ENCODE measurements at regions not wholly inside any gene's neighbourhood (a gene's known extent, or its start where the extent isn't known, plus 50 kb on each side); places are given as distances from the start of the nearest gene placed in this dataset.
"Not testable (repeated sequence)": the region's sequence is repeated elsewhere in the genome, so short reads cannot be mapped to it uniquely, and the experiment has no call there.

- intact Hi-C loops (cut with micrococcal nuclease) = no loop called here
- Histone ChIP-seq H3K79me2 (ENCODE audit: insufficient read depth, low read length) (no peaks in the 10 kb centered on the region), H3K36me3 (ENCODE audit: control insufficient read depth in 1 of 2, insufficient read depth in 2 of 2, low read length in 2 of 2) (no peaks in the 10 kb centered on the region), H3K9me2 (ENCODE audit: insufficient read depth) (no peaks in the 10 kb centered on the region), H3K27me3 (ENCODE audit: insufficient read depth, low read length) (no peaks in the 10 kb centered on the region), H3K27ac (ENCODE audit: low read depth, low read length) (no peak overlapping the region), H4K20me1 (ENCODE audit: insufficient read depth) (no peaks in the 10 kb centered on the region), H3K4me2 (ENCODE audit: low read length) (no peak overlapping the region), H2AFZ (ENCODE audit: low read depth, low read length, poor library complexity, severe bottlenecking) (no peak overlapping the region), H3K4me3 (replicated peaks in 1 of 2; ENCODE audit: low read depth in 1 of 2, low read length in 2 of 2) (no peak overlapping the region), H3K4me1 (ENCODE audit: control insufficient read depth in 1 of 2, insufficient read depth in 2 of 2, low read length in 2 of 2) (no peaks in the 10 kb centered on the region), H3K9ac (ENCODE audit: low read length) (no peak overlapping the region), H3K9me3 (ENCODE audit: control insufficient read depth in 1 of 2, insufficient read depth in 1 of 2, low read depth in 1 of 2, low read length in 2 of 2) (peaks cover 4 to 8% of the 10 kb centered on the region in 2 experiments; a peak in 1 of 4 replicates)
- ChIA-PET POLR2A (no interaction called here), CTCF (interaction anchor here (1.1 kb wide), 1 partner anchor 75 kb away, joined by 3 read pairs; no protein-coding TSS in a partner anchor), RAD21 (ENCODE audit: low non-redundant PET in 1 of 2, low total read pairs in 2 of 2, uncharacterized antibody in 2 of 2, unreplicated experiment in 2 of 2) (no interaction called here)
- ATAC-seq (no peak), DNase-seq (ENCODE audit: low read depth, low spot score) (no peak)
- TF ChIP-seq SIN3A (IDR thresholded peaks at IDR 0.05; ENCODE audit: low read depth) (no peak), SRF (IDR thresholded peaks at IDR 0.05; ENCODE audit: low read depth) (no peak), POLR2A (IDR thresholded peaks at IDR 0.05; ENCODE audit: borderline replicate concordance, extremely low read depth, insufficient read depth, insufficient read length) (no peak), ATF3 (IDR thresholded peaks at IDR 0.05) (no peak), EGR1 (IDR thresholded peaks at IDR 0.05; ENCODE audit: low read depth) (no peak), CBX3 (IDR thresholded peaks at IDR 0.05; ENCODE audit: low read depth) (no peak), CEBPB (IDR thresholded peaks at IDR 0.05; ENCODE audit: low read depth) (no peak), MAX (IDR thresholded peaks at IDR 0.05) (no peak), ZFX (IDR thresholded peaks at IDR 0.05) (no peak), POLR2AphosphoS5 (IDR thresholded peaks at IDR 0.05; ENCODE audit: low read depth, low read length) (no peak)
- BruUV-seq (replicated peaks) = no TSS peak
These were observed 259.4 kb downstream of the ANAPC1 start for GRCh38 chr2:111624411-111625156.

GRCh38 chr2:111625157-111625537 lies 258.8 kb downstream of the ANAPC1 start:
- DNase-seq (ENCODE audit: low read depth, low spot score); H3K27ac ChIP-seq (ENCODE audit: low read depth, low read length); H3K9me2 ChIP-seq (ENCODE audit: insufficient read depth); H3K27me3 ChIP-seq (ENCODE audit: insufficient read depth, low read length); ATAC-seq; POLR2A ChIA-PET; H3K79me2 ChIP-seq (ENCODE audit: insufficient read depth, low read length); H3K4me3 ChIP-seq (replicated peaks in 1 of 2; ENCODE audit: low read depth in 1 of 2, low read length in 2 of 2); RAD21 ChIA-PET (ENCODE audit: low non-redundant PET in 1 of 2, low total read pairs in 2 of 2, uncharacterized antibody in 2 of 2, unreplicated experiment in 2 of 2); H3K4me2 ChIP-seq (ENCODE audit: low read length); H3K36me3 ChIP-seq (ENCODE audit: control insufficient read depth in 1 of 2, insufficient read depth in 2 of 2, low read length in 2 of 2); H3K9ac ChIP-seq (ENCODE audit: low read length); BruUV-seq (replicated peaks); H2AFZ ChIP-seq (ENCODE audit: low read depth, low read length, poor library complexity, severe bottlenecking); intact Hi-C loops (cut with micrococcal nuclease); H4K20me1 ChIP-seq (ENCODE audit: insufficient read depth); H3K4me1 ChIP-seq (ENCODE audit: control insufficient read depth in 1 of 2, insufficient read depth in 2 of 2, low read length in 2 of 2): not testable (repeated sequence)
- CTCF ChIA-PET = interaction anchor here (1.1 kb wide), 1 partner anchor 75 kb away, joined by 3 read pairs; no protein-coding TSS in a partner anchor
- H3K9me3 ChIP-seq (ENCODE audit: control insufficient read depth in 1 of 2, insufficient read depth in 1 of 2, low read depth in 1 of 2, low read length in 2 of 2) = peaks cover 4 to 12% of the 10 kb centered on the region in 2 experiments; a peak in 1 of 4 replicates

All from HCT116 (cell line).